PC-3 (cell line): ENCODE measurements at regions not wholly inside any gene's neighbourhood (a gene's known extent, or its start where the extent isn't known, plus 50 kb on each side); places are given as distances from the start of the nearest gene placed in this dataset.

Source experiments
- ATAC-seq: fragments of 200-7000 bp; cut with Tn5 transposase; 2 replicates; pipeline ENCODE4 v1.9.1; 2020; ENCODE audit warnings: mild to moderate bottlenecking, moderate library complexity
- BruUV-seq: library from RNA; stranded (reverse); fragments of 400-500 nt; replicated peaks from 2 replicates; lab custom pipeline; 2021; lab: Mats Ljungman, UMichigan
- CTCF ChIA-PET: fragments of 300-600 bp; sonication (Branson Sonifier 250); formaldehyde crosslinking; loops from one replicate; lab custom pipeline; 2022; ENCODE audit warnings: antibody characterized with exemption; lab: Charles Lee
- POLR2A ChIA-PET: fragments of 300-600 bp; sonication (Branson Sonifier 250); formaldehyde crosslinking; loops from one replicate; lab custom pipeline; 2022; ENCODE audit warnings: antibody characterized with exemption; ENCODE audit not compliant: unreplicated experiment; lab: Charles Lee
- DNase-seq: peaks from one replicate; pipeline ENCODE4 v3.0.0-alpha.2; 2015
- H2AFZ ChIP-seq: fragments of 300-600 bp; sonication (generic); 2 replicates; pipeline ENCODE4 v1.6.0; 2016; ENCODE audit warnings: antibody characterized with exemption, low read length
- H3F3A ChIP-seq: fragments of 300-600 bp; sonication (generic); one replicate; pipeline ENCODE4 v1.6.0; 2017; ENCODE audit warnings: antibody characterized with exemption, low read length, control low read depth, mild to moderate bottlenecking; ENCODE audit not compliant: unreplicated experiment
- H3K27ac ChIP-seq: fragments of 300-600 bp; sonication (generic); 2 replicates; pipeline ENCODE4 v1.5.1; 2016; ENCODE audit warnings: mild to moderate bottlenecking, low read length
- H3K27me3 ChIP-seq: fragments of 300-600 bp; sonication (generic); 2 replicates; pipeline ENCODE4 v1.6.1; 2016; ENCODE audit warnings: low read length, mixed read lengths
- H3K36me3 ChIP-seq: fragments of 300-600 bp; sonication (generic); 2 replicates; pipeline ENCODE4 v1.6.1; 2016; ENCODE audit warnings: low read depth, mixed run types, low read length, mixed read lengths
- H3K4me1 ChIP-seq: fragments of 300-600 bp; sonication (generic); 2 replicates; pipeline ENCODE4 v1.5.1; 2016; ENCODE audit warnings: low read length; ENCODE audit not compliant: insufficient read depth
- H3K4me2 ChIP-seq: fragments of 300-600 bp; sonication (generic); 2 replicates; pipeline ENCODE4 v1.6.0; 2016; ENCODE audit warnings: low read length
- H3K4me3 ChIP-seq: fragments of 300-600 bp; sonication (generic); 2 replicates; pipeline ENCODE4 v1.5.1; 2016; ENCODE audit warnings: mild to moderate bottlenecking, low read length, mixed read lengths
- H3K79me2 ChIP-seq: fragments of 300-600 bp; sonication (generic); 2 replicates; pipeline ENCODE4 v1.6.1; 2017; ENCODE audit warnings: low read length, mixed read lengths
- H3K9ac ChIP-seq: fragments of 300-600 bp; sonication (generic); 2 replicates; pipeline ENCODE4 v1.6.0; 2016; ENCODE audit warnings: mild to moderate bottlenecking, low read length
- H3K9me2 ChIP-seq: fragments of 300-600 bp; sonication (generic); replicated peaks from 2 replicates; pipeline ENCODE4 v1.6.1; 2016; ENCODE audit warnings: mixed run types, low read length, mixed read lengths
- H3K9me3 ChIP-seq: fragments of 300-600 bp; sonication (generic); 2 replicates; pipeline ENCODE4 v1.6.1; 2016; ENCODE audit warnings: low read length, mixed read lengths
- H4K20me1 ChIP-seq: fragments of 300-600 bp; sonication (generic); 2 replicates; pipeline ENCODE4 v1.6.1; 2016; ENCODE audit warnings: low read length, mixed read lengths
- EZH2 ChIP-seq: fragments of 300-600 bp; sonication (generic); IDR thresholded peaks from one replicate; pipeline ENCODE4 v1.6.1; 2017; ENCODE audit warnings: antibody characterized with exemption, mild to moderate bottlenecking, low read length; ENCODE audit not compliant: unreplicated experiment
- EZH2phosphoT487 ChIP-seq: fragments of 300-600 bp; sonication (generic); IDR thresholded peaks from 2 replicates; pipeline ENCODE4 v1.6.1; 2018; ENCODE audit warnings: mild to moderate bottlenecking, antibody characterized with exemption, low read length, borderline replicate concordance
- intact Hi-C: fragments of 100-400 bp; cut with micrococcal nuclease; formaldehyde crosslinking; loops from 2 replicates; pipeline ENCODE4 v1.9.0; 2023
- TF ChIP-seq, protein P1 (sequence below): fragments of 300-600 bp; sonication (generic); conservative IDR thresholded peaks from 2 replicates; pipeline ENCODE4 v1.5.1; 2017; ENCODE audit warnings: antibody characterized with exemption, low read depth, mild to moderate bottlenecking, low read length

DNA sequence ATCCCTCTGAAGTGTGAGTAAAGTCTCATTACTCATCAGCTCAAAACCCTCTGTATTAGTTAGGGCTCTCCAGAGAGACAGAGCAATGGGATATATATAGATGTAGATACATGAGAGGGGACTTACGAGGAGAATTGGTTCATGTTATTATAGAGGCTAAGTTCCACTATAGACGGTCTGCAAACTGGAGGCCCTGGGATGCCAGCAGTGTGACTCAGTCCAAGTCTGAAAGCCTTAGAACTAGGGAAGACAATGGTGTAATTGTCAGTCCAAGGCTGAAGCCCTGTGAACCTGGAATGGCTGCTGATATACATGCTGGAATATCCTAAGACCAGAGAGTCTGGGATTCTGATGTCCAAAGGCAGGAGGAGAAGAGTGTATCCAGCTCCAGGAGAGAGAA is 57.3 kb upstream of the CEP83 start:
- no peaks in the 10 kb centered on the region for H3K79me2 ChIP-seq
- no peak overlapping the region for H3K4me2 ChIP-seq
- ATAC-seq: no peak; the same call in 1 of the 2 replicates
- no peak overlapping the region for H2AFZ ChIP-seq
- H3K4me1 ChIP-seq: no peaks in the 10 kb centered on the region
- no peak overlapping the region for H3K9ac ChIP-seq
- TF ChIP-seq EZH2 (no peak), EZH2phosphoT487 (no peak)
- TF ChIP-seq, protein P1, sequence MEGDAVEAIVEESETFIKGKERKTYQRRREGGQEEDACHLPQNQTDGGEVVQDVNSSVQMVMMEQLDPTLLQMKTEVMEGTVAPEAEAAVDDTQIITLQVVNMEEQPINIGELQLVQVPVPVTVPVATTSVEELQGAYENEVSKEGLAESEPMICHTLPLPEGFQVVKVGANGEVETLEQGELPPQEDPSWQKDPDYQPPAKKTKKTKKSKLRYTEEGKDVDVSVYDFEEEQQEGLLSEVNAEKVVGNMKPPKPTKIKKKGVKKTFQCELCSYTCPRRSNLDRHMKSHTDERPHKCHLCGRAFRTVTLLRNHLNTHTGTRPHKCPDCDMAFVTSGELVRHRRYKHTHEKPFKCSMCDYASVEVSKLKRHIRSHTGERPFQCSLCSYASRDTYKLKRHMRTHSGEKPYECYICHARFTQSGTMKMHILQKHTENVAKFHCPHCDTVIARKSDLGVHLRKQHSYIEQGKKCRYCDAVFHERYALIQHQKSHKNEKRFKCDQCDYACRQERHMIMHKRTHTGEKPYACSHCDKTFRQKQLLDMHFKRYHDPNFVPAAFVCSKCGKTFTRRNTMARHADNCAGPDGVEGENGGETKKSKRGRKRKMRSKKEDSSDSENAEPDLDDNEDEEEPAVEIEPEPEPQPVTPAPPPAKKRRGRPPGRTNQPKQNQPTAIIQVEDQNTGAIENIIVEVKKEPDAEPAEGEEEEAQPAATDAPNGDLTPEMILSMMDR: no peak
- no peaks in the 10 kb centered on the region for H3K9me2 ChIP-seq
- H3F3A ChIP-seq: no peaks in the 10 kb centered on the region
- H3K4me3 ChIP-seq: no peak overlapping the region
- no peaks in the 10 kb centered on the region for H3K27me3 ChIP-seq
- DNase-seq: no peak
- H3K36me3 ChIP-seq: no peaks in the 10 kb centered on the region
- CTCF ChIA-PET: no interaction called here
- no peaks in the 10 kb centered on the region for H3K9me3 ChIP-seq
- no peak overlapping the region for H3K27ac ChIP-seq
- POLR2A ChIA-PET: no interaction called here
- BruUV-seq: no TSS peak
- intact Hi-C loops: no loop called here
- no peaks in the 10 kb centered on the region for H4K20me1 ChIP-seq

DNA sequence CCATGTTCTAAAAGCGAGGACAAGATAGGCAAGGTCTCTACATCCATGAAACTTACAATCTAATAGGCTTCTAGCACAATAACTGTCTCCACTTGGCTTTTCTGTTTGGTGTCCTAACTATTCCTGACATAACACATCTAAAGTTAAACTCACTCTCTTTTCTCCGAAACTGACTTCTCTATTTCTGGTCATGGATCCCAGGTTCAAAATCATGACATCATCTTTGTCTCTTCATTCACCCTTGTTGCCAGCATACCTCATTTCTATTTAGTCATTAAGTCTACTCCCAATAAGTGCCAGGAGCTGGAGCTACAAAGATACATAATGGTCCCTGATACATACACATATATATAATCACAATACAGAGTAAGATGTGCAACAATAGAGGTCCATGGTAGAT is 53.9 kb upstream of the CEP83 start:
- no peak overlapping the region for H3K4me2 ChIP-seq
- H4K20me1 ChIP-seq: no peaks in the 10 kb centered on the region
- H3K4me1 ChIP-seq: no peaks in the 10 kb centered on the region
- H3K9ac ChIP-seq: no peak overlapping the region
- no peaks in the 10 kb centered on the region for H3K9me3 ChIP-seq
- TF ChIP-seq EZH2phosphoT487 (no peak), EZH2 (no peak)
- TF ChIP-seq, protein P1: no peak
- H3K27ac ChIP-seq: no peak overlapping the region
- intact Hi-C loops: no loop called here
- H3K79me2 ChIP-seq: no peaks in the 10 kb centered on the region
- H3F3A ChIP-seq: no peaks in the 10 kb centered on the region
- DNase-seq (no peak), ATAC-seq (no peak)
- H3K4me3 ChIP-seq: no peak overlapping the region
- CTCF ChIA-PET: no interaction called here
- H3K27me3 ChIP-seq: no peaks in the 10 kb centered on the region
- H3K36me3 ChIP-seq: no peaks in the 10 kb centered on the region
- H2AFZ ChIP-seq: no peak overlapping the region
- no peaks in the 10 kb centered on the region for H3K9me2 ChIP-seq
- BruUV-seq: no TSS peak
- POLR2A ChIA-PET: no interaction called here

DNA sequence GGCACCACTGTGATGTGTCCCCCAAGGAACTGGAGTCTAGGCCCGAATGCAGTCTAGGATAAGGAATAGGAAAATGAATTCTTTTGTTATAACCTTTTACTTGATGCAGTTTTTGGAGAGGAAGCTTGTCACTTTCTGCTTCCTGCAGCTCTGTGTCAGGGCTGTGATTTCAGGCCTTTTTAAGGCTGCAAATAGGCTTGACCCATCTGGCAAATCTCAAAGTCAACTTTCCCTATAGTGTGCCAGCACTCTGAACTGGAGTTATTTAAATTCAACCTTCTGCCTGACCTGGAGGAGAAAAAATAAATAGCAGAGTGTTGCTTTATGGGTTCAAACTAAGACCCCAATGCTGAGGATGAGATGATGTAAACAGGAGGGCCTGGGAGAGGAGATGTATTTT is 51.8 kb upstream of the CEP83 start:
- BruUV-seq: no TSS peak
- ATAC-seq: no peak
- Histone ChIP-seq H3K4me3 (no peak overlapping the region), H3K9me2 (no peaks in the 10 kb centered on the region), H2AFZ (no peak overlapping the region), H3K9me3 (no peaks in the 10 kb centered on the region), H3K4me1 (no peaks in the 10 kb centered on the region), H3K36me3 (no peaks in the 10 kb centered on the region), H3K9ac (no peak overlapping the region), H3K79me2 (no peaks in the 10 kb centered on the region), H3K4me2 (no peak overlapping the region), H3K27me3 (no peaks in the 10 kb centered on the region), H3K27ac (no peak overlapping the region), H3F3A (no peaks in the 10 kb centered on the region), H4K20me1 (no peaks in the 10 kb centered on the region)
- intact Hi-C loops: no loop called here
- TF ChIP-seq, protein P1: no peak
- TF ChIP-seq EZH2phosphoT487 (no peak), EZH2 (no peak)
- DNase-seq: no peak
- POLR2A ChIA-PET: no interaction called here
- CTCF ChIA-PET: no interaction called here
